Fibroblast of villous mesenchyme (primary cell): ENCODE measurements at regions not wholly inside any gene's neighbourhood (a gene's known extent, or its start where the extent isn't known, plus 50 kb on each side); places are given as distances from the start of the nearest gene placed in this dataset.

ENCODE experiments used
- DNase-seq: peaks from one replicate; pipeline ENCODE4 v3.0.0-alpha.2; 2010; ENCODE audit warnings: low read depth
- H3K4me3 ChIP-seq: 2 replicates; pipeline ENCODE4 v1.5.1; 2011; ENCODE audit warnings: low read depth, mild to moderate bottlenecking, low read length
- CTCF ChIP-seq: IDR thresholded peaks from 2 replicates; pipeline ENCODE4 v1.5.1; 2012; ENCODE audit warnings: low read depth, mild to moderate bottlenecking, low read length; ENCODE audit not compliant: insufficient read depth

DNA sequence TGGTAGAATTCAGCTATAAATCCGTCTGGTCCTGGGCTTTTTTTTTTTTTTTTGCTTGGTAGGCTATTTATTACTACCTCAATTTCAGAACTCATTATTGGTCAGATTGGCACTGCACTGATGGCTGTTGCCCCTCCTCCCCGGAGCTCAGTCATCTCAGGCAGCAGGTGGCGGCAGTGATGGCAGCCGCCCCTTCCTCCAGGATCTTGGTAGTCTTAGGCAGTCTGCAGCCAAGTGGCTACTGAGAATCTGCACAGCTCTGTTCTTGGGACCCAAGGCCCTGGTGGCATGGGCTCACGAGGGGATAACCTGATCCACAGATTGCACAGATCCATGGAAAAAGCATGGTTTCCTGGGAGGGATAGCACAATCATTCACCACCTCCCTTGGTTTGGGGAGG, 77.9 kb downstream of the GPR85 start:
- no peak for TF ChIP-seq CTCF
- no peak for DNase-seq

GRCh38 chr7:113004726-113005454, 81.7 kb downstream of the GPR85 start:
- H3K4me3 ChIP-seq: no peak overlapping the region
- no peak for TF ChIP-seq CTCF
- no peak for DNase-seq

More for the DNA sequence above, 77.9 kb downstream of the GPR85 start:
- H3K4me3 ChIP-seq: no peak overlapping the region

GRCh38 chr7:113000316-113001020, 86.2 kb downstream of the GPR85 start:
- no peak overlapping the region for H3K4me3 ChIP-seq
- no peak for DNase-seq
- no peak for TF ChIP-seq CTCF

- no peak for TF ChIP-seq CTCF
- H3K4me3 ChIP-seq: no peak overlapping the region
- DNase-seq: no peak
These were observed 88.8 kb downstream of the GPR85 start for GRCh38 chr7:112997831-112998230.

DNA sequence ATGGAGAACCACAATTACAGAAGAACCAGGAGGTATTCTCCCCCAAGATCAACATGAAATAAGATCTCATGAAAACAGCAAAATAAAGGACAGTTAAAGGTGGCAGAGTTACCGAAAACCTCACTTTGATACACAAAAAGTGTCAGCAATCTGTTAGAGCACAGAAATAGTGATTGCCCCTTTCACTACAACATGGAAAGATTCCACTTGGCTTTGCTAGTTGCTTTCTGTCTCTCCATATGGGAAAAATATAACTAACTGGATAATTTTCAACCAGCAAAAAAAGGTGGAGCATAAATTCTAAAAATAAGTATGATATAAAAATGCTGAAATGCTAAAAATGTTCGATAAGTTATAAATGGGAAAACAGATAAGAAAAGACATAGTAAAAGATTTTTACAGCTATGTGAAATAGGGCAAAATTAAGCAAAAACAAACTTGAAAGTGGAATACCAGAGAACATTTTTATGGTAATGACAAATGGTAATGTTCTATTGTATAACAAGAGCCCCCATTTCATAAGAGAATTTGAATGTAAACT, 90.2 kb downstream of the GPR85 start:
- TF ChIP-seq CTCF: no peak
- no peak for DNase-seq
- H3K4me3 ChIP-seq: no peak overlapping the region

- H3K4me3 ChIP-seq: no peak overlapping the region
- no peak for TF ChIP-seq CTCF
- DNase-seq: no peak
These were observed 91.4 kb downstream of the GPR85 start for GRCh38 chr7:112995059-112995824.
